ENCODE measurements at regions not wholly inside any gene's neighbourhood (a gene's known extent, or its start where the extent isn't known, plus 50 kb on each side); places are given as distances from the start of the nearest gene placed in this dataset.

- no peak for TF ChIP-seq CTBP1 (IDR thresholded peaks at IDR 0.05; ENCODE audit: borderline replicate concordance)
- no peak for TF ChIP-seq FOXM1 (IDR thresholded peaks at IDR 0.05; ENCODE audit: borderline replicate concordance)
- TF ChIP-seq FOXA1 (IDR thresholded peaks at IDR 0.05) = no peak
- no peak for TF ChIP-seq TARDBP (IDR thresholded peaks at IDR 0.05)
- TF ChIP-seq ARNT (IDR thresholded peaks at IDR 0.05) = no peak
- no peak for TF ChIP-seq ELF4 (IDR thresholded peaks at IDR 0.05)
- TF ChIP-seq LEF1 (IDR thresholded peaks at IDR 0.05; ENCODE audit: borderline replicate concordance) = no peak
- TF ChIP-seq SP1 (IDR thresholded peaks at IDR 0.05) = no peak
- no peak for TF ChIP-seq SUZ12 (IDR thresholded peaks at IDR 0.05)
- no peak for TF ChIP-seq HDGF (IDR thresholded peaks at IDR 0.05; ENCODE audit: borderline replicate concordance)
- TF ChIP-seq BHLHE40 (IDR thresholded peaks at IDR 0.05; ENCODE audit: borderline replicate concordance) = no peak
- no peak for TF ChIP-seq NFRKB (IDR thresholded peaks at IDR 0.05)
These were observed 109.5 kb upstream of the KIF26B start for GRCh38 chr1:245045087-245045881.

Data from HEK293T (cell line).